ENCODE measurements at regions not wholly inside any gene's neighbourhood (a gene's known extent, or its start where the extent isn't known, plus 50 kb on each side); places are given as distances from the start of the nearest gene placed in this dataset.

- DNase-seq (ENCODE audit: low read depth in 3 of 3), result no peak
These were observed 53.8 kb upstream of the RGS1 start for GRCh38 chr1:192521734-192522133.

- no peak for DNase-seq (ENCODE audit: low read depth in 3 of 3)
These were observed 52.9 kb upstream of the RGS1 start for GRCh38 chr1:192522673-192523072.

- DNase-seq (ENCODE audit: low read depth in 3 of 3), result no peak
These were observed 51.4 kb upstream of the RGS1 start for GRCh38 chr1:192524223-192524622.

Measured in stimulated activated CD4-positive, alpha-beta T cell treated with anti-CD3 and anti-CD28 coated beads, TNF-alpha, amount 100 ng/mL, for 24 hours (primary cell).